DMS53 treated with DMSO at 0.1 percent for 48 hours (cell line): ENCODE measurements at regions not wholly inside any gene's neighbourhood (a gene's known extent, or its start where the extent isn't known, plus 50 kb on each side); places are given as distances from the start of the nearest gene placed in this dataset.

Experiments used
- DNase-seq: peaks from one replicate; lab custom pipeline; 2025; ENCODE audit not compliant: unreplicated experiment; lab: John Stamatoyannopoulos, UW

DNA sequence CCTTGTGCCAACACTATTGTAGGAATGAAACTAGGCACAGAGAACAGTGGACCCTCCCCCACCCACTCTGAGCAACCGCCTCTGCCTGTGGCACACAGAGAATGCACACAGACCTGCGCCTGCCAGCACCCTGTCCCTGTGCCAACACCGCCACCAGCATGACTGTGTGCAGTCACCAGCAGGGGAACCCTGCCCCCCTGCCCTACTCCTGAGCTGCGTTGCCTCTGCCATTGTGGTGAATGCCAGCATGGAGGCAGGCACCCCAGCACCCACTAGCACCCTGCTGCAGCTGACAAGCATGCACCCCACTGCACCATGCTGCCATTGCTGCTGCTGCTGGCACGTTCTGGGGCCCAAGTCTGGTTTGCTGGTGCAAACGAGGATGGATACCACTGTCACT, 94.4 kb upstream of the PRLR start:
- no peak for DNase-seq

DNA sequence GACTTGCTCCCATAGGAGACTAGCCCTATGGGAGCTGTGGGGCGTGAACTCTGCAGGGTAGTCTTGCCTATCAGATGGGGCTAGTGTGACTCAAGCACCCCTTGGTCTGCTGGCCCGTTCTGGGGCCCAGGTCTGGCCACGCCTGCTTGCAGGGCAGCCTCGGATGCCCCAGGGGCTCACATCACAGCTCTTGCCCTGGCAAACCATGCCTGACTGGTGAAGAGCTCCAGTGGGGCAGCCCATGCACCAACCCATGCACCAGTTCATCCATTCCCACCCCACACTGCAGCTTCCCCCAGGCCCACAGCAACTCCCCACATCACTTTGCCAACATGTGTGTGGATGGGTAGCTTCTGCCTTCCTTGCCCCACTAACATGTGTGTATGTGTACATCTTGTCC, 93.9 kb upstream of the PRLR start:
- no peak for DNase-seq

DNA sequence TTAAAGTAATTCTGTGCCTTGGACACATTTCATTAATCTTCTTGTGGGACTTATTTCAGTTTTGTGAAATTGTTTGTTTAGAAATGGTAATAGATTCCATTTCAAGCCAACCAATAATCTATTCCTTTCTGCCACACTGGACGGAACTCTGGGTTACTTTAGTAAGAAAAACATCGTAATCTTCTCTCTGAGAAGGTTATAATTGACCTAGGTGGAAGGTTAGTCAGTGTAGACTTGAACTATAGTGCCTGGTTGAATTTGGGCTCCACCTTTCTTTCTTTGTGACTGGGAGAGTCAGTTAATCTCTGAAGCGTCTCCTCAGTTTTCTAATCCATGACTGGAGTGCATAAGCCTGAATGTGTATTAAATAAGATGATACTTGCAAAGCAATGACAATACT, 89.7 kb upstream of the PRLR start:
- no peak for DNase-seq

DNA sequence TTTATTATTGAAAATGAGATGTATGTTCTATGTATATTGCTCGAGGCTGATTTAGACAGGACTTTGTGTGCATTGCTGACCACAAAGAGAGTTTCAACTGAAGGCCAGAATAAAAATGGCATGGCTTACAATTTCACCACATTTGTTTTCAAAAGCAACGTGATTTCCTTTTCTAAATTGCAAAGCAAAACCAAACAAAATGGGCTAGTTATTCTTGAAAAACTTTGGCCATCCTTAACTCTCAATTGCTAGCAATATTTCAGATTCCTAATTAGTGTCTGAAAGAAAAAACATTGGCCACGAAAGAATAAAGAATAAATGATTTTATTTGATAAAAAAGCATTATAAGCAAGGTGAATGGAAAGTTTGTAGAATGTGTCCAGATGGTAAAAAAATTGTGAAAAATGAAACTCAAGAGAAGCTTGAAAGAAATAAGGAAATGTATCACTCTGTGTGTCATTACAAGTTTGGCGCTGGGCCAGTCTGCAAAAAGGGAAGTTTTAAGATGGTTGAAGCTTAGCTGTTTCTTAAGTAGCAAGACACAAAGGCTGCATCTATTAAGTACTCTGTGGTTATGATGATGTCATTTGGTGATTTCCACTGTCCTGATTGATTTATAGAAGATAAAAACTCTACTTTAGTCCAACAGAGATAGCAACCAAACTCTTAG, 89.2 kb upstream of the PRLR start:
- no peak for DNase-seq

DNA sequence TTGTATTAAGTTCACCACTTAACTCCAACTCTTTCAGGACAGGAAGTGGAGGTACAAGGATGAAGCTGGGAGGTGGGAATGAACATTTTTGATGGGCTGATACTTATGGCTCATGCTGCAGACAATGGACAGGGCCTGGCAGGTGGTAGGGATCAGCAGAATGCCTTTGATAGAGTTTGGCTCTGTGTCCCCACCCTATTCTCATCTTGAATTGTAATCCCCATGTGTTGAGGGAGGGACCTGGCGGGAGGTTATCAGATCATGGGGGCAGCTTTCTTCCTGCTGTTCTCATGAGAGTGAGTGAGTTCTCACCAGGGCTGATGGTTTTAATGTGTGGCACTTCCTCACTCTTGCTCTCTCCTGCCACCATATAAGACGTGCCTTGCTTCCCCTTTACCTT, 87.3 kb upstream of the PRLR start:
- no peak for DNase-seq

DNA sequence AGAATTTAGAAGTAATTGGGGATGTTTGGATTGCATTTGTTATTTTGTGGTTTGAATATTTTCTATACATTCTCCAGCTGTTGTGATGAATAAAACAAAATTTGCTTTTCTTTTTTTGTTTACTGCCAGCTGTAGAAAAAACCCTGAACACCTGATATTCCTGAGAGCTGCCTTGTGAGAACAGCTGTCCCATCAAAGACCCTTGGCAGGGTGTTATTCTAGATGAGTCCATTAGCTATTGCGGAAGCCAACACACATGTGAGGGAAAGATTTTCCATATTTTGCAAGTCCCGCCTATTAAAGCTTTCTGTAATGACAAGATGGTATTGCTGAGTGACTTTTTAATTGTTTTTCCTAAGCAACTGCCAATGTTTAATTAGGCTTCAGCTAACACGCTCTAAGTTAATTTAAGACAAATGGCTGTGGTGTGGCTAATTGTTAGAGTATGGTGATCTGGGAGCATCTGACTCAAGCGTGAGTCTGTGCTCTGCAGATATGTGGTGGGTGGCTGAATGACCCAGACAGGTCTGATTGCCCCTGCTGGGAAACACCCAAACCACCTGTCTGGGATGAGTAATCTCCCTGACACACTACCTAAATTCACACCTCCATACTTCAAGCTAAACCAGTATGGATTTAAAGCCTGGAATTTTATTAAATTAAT, 86.5 kb upstream of the PRLR start:
- DNase-seq = no peak

DNA sequence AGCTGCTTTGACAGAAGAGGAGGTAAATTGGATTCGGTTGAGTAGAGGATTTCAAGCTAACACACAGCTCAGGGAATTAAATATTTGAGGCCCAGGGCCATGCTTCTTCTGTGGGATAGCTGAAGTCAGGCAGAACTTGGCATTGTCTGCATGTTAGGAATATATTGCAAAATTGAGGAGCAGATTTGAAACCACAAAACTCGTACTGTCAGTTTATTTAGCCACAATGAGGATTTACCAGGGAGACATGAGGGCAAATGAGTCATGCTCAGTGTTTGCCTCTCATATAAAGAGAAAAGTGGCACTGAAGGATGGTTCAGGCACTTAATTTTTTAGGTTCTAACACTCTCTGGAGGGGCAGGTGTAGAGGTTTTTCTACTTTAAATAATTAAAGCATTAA, 83.0 kb upstream of the PRLR start:
- DNase-seq = no peak

DNA sequence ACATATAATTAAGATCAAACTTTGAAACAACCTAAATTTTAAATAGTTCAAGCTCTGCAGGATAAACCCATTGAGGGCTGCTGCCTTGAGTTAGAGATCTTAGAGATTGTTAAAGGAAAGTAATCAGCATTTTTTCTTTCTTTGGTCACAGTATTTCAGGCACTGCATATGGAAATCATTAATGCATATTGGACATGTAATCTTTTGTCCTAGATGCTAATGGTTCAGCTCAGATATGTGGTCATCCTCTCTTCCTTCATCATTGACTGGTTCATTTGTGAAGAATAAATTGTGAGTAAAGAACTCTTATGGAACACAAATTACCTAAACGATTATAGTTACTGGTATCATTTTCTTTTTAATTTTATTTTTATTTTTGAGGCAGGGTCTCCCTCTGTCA, 82.0 kb upstream of the PRLR start:
- DNase-seq = no peak

DNA sequence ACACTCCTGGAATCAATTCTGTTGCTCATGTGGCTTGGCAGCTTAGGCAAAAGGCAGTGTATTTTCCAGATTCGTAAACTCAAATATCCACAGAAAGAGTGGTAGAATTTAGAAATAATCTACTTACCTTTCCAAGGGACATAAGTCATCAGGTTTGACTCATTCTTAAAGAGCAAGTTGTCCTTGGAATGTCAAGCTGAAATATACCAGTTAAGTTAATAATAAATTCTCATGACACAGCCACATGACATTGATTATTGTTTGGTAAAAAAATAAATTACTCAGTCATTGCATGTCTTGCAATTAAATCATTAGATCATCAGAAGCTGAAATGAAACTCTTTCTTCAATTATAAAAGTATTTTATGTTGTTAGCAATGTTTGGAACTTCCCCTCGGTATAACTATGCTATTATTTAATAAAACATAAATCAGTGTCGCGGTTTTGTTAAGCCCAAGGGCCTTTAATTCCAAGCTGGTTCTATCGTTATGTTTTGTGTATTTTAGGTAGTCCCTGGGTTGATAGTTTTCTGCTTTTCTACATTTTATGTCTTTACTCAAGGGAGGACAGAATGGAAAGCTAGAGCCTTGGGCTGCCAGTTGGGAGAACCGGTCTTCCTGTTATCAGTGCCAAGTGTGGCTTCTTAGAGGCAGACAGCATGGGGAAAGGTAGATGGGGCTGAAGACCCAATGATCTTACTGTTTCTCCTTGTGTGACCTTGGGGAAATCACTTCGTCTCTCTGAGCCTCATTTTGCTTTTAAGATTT, 79.3 kb upstream of the PRLR start:
- no peak for DNase-seq

DNA sequence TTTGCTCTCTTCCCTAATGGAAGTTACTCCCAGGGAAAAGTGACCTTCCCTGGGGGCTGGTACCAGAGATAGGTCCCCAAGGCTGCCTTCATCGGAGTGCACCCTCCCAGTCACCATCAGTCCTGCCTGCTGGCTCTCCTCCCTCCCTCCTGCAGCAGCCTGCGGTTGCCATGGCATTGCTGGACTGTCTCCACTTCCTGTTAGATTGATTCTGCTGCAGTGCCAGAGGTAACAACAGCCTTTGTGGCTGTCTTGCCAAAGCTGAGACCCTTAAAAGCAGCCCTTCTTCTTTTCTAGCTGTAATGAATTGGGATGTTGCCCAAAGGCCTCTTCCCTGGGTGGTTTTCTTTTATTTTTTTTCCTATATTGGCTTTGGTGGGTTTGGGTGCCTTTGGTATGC, 78.1 kb upstream of the PRLR start:
- no peak for DNase-seq

DNA sequence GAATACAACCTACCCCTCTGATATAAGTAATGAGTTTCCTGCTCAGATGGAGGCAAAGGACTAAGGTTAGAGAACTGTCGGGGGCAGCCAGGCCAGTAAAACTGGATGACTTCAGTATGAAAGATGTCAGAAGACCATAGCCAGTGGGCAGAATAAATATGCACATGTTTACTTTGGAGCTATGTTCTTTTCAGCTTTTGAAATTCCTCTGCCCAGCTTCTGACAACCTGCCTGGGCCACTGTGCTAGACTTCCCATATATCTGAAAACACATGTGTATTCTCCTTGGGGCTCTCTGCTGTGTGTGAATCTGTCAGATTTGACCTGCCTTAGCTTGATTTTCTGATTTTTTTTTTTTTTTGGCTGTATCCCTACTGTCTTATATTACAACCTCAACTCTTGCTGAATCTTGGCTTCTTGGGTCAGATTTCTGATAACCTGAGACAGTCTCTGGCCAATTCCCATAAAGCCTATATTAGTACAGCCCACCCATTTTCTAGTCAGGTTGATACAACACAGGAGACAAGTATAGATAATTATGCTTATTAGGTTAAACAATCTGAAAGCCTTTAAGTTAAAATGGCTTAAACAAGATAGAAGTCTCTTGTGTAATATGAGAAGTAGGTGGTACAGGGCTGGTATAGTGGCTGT, 76.6 kb upstream of the PRLR start:
- DNase-seq = no peak

DNA sequence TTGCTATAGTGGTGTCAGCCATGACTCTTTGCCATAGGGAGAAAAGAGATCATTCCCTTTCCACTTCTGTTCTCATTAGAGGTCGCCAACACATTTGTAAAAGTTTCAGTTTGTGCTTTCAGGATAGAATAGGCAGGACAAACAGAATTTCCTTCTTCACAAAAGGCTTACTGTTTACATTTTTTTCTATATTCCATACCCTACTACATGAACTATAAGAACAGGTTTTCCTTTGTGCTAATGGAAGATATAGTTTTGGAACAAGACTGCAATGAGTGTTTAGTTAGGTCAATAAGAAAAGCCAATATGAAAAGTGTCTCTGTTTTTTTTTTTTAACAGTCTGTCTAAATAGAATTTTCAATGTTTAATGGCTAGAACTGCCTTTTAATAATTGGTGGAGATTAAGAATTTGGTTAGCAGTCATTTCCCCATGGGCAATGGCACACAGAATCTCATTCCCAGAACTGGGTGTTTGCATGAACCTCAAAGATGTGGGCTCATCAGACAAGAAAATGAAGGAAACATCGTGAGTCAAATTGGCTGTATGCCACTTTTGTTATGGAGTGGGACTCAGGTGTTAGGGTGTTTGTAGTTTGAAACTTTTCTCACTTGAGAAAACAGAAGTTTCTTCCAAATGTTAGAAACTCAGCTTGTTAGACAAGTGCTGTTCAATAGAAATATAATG, 75.2 kb upstream of the PRLR start:
- no peak for DNase-seq

DNA sequence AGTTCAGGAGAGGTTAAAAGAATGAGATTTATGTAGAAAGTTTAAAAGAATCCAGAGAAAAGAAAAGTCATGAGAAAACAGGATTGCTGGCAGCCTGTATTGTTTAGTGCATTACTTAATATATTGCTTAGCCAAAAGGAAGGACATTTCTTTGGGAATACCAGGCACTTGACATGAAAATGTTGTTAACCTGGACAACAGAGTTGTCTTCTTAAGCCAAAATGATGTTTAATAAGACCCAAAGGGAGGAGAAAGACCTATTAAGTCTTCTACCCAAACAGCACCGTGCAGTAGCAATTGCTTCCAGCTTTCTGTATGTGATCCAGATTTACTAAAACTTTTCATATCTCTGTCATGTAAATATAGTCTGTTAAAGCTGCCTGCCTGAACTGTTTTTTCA, 74.0 kb upstream of the PRLR start:
- DNase-seq = no peak

DNA sequence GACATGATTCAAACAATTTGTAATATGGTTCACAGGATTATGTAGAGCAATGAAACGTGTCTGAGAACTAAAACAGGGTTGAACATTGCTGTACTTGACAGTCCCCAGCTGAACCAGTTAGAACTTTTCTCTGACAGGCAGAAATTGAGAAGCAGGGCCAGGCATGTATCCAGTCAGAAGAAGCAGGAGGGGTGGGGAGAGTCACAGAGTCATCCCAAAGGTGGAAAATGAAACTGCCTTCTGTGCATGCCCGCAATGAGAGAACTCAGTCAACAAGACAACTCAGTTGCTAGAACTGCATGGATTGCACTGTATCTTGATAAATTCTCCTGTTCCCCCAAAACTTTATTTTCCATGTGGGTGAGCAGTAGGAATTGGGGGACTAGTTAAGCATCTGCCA, 72.9 kb upstream of the PRLR start:
- no peak for DNase-seq

DNA sequence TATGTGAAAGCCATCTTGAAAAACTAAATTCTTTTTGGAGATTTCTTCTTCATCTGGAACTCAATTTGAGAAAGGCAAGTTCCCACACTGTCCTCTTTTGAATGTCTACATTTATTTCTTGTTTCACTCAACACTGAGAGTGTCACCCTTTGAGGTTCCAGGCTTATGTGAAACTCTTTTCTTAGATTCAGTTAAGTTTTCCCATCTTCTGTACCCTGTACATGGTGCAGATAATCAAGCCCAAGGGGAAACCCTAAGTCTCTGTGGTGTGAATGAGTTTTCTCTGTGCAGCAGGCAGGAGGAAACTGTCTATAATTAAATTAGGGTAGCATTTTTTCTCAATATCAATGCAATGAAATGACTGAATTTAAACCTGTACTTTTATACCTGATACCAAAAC, 72.3 kb upstream of the PRLR start:
- DNase-seq = no peak

DNA sequence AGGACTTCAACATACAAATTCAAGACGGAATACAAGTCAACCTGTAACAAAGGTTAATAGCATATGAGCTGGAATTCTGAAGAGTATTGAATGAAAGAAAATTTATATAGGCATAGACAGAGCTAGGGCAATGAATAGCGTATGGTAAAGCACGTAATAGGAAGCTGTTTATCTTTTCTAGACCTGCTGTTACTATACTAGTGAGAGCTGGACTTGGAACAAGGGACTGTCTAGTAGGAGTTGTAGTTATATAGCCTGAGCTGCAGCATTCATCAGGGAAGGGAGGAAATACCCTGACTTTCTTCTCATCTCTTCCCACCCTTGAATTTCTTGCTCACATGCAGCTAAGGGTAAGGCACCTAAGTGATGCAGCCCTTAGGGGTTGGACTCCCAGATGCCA, 67.5 kb upstream of the PRLR start:
- no peak for DNase-seq

DNA sequence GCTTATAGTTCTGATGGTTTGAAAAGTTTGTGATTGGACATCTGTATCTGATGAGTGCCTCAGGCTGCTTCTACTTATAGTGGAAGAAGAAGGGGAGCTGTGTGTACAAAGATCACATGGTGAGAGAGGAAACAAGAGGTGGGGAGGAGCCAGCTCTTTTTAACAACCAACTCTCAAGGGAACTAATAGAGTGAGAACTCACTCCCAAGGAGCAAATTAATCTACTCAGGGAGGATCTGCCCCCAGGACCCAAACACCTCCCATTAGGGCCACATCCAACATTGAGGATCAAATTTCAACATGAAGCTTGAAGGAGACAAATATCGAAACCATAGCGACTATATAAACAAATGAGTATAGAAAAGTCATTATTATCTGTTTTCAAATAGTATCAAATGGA, 64.7 kb upstream of the PRLR start:
- peak; percentile 9 for DNase-seq

DNA sequence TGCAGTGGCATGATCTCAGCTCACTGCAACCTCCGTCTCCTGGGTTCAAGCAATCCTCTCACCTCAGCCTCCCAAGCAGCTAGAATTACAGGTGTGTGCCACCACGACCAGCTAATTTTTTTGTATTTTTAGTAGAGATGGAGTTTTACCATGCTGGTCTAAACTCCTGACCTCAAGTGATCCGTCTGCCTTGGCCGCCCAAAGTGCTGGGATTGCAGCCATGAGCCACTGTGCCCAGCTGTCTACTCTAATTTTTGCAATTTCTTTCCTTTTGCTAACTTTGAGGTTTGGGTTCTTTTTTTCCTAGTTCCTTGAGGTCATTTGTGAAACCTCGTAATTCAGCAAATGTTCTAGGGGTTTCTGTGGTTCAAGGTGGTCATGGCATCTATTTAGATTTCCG, 63.7 kb upstream of the PRLR start:
- no peak for DNase-seq

DNA sequence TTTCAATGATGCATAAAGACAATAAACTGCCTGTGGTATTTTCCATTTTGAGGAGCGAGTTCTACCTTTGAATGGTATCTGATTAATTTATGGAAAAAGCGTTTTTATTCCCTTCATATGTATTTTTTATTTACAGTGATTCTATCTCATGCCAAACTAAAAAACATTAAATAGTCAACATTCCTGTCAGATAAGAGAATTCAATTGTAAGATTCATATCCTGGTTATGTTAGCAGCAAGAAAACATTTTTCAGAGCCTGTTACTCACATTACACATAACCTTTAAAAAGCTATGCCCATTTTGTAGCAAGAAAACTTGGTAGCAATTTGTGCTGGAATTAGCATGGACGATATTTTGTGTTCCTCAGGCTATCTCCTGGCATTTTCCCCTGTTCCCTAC, 55.1 kb upstream of the PRLR start:
- no peak for DNase-seq

DNA sequence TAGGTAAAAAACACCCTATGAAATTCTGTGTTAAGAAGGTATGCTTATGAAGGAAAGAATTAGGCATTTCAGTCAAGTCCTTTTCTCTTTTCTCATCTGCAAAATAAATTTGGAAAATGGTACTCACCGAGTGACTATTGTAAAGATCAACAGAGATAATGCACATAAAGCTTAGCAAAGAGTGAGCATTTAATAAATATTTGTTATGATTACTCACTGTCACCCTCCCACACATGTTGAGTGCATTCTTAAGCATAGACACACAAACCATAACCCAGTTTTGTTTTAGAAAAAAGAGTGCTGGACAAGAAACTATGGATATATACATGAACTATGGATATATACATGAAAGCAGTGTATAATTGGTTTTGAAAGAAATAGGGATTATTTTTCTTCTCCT, 54.7 kb upstream of the PRLR start:
- no peak for DNase-seq

DNA sequence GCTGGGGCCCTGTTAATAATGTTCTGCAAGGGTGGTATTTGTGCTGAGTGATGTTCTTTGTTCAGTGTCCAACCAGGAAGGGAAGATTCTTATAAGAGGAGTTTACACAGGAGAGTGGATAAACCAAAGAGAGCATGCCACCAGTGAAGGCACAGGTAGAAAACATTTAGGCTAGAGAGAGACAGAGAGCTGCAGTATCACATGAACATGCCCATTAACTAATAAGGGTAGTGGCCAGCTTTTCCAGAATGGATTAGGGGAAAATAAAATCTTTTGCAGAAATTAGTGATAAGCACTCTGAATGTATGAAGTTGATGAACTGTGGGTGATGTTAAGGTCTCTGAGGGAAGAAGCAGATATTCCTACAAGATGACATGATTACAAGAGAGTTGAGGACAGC, 54.1 kb upstream of the PRLR start:
- no peak for DNase-seq
